ENCODE measurements at regions not wholly inside any gene's neighbourhood (a gene's known extent, or its start where the extent isn't known, plus 50 kb on each side); places are given as distances from the start of the nearest gene placed in this dataset.

- H3K4me1 Mint-ChIP-seq (ENCODE audit: low read depth, unreplicated experiment) = peaks cover 31% of the 10 kb centered on the region
- no peaks in the 10 kb centered on the region for H3K36me3 Mint-ChIP-seq (ENCODE audit: insufficient read depth, unreplicated experiment)
- DNase-seq = no peak
- H3K27me3 Mint-ChIP-seq (ENCODE audit: insufficient read depth, unreplicated experiment) = no peaks in the 10 kb centered on the region
- no peak overlapping the region for H3K4me3 ChIP-seq (ENCODE audit: low read depth, low read length)
- H3K27me3 ChIP-seq (replicated peaks; ENCODE audit: control insufficient read depth, insufficient read depth, low read length) = no peaks in the 10 kb centered on the region
- H3K27ac Mint-ChIP-seq (ENCODE audit: unreplicated experiment) = no peak overlapping the region
- peaks cover 9% of the 10 kb centered on the region for H3K4me1 ChIP-seq
- ChIA-PET POLR2A (no interaction called here), CTCF (interaction anchor here (1.0 kb wide), 1 partner anchor 9 kb away, joined by 3 read pairs; no protein-coding TSS in a partner anchor)
- H3K9me3 ChIP-seq = no peaks in the 10 kb centered on the region
- H3K9me3 Mint-ChIP-seq (ENCODE audit: unreplicated experiment) = no peaks in the 10 kb centered on the region
- TF ChIP-seq CTCF (IDR thresholded peaks at IDR 0.05; ENCODE audit: insufficient read depth in 1 of 2, low read depth in 1 of 2, low read length in 1 of 2, severe bottlenecking in 1 of 2, unreplicated experiment in 1 of 2) = no peak
- intact Hi-C loops (cut with micrococcal nuclease; ENCODE audit: unreplicated experiment) = no loop called here
- no TSS peak for BruUV-seq (replicated peaks)
- no peak overlapping the region for H3K4me3 Mint-ChIP-seq (ENCODE audit: unreplicated experiment)
- no peaks in the 10 kb centered on the region for H3K36me3 ChIP-seq (ENCODE audit: control insufficient read depth, insufficient read depth, low read length)
Measured at GRCh38 chr2:64326578-64327050, 127.3 kb upstream of the LGALSL start.

DNA sequence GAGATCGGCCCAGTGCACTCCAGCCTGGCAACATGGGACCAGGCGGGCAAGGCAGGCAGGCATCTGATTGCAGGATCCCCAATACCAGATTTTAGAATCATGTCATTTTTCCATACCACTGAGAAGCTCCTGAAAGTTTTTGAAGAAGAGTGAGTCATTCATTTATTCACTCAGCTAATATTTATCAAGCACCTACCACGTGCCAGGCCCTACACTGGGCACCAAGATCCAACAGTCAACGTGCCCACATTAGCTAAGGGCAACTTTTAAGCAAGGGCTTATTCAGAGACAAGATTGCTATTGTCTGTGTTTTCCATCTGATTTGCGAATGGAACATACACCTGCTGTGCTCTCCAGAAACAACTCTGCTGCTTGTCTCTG, 126.8 kb upstream of the LGALSL start:
- Histone ChIP-seq H3K4me3 (ENCODE audit: low read depth, low read length) (no peak overlapping the region), H3K9me3 (no peaks in the 10 kb centered on the region), H3K36me3 (ENCODE audit: control insufficient read depth, insufficient read depth, low read length) (no peaks in the 10 kb centered on the region), H3K27me3 (replicated peaks; ENCODE audit: control insufficient read depth, insufficient read depth, low read length) (no peaks in the 10 kb centered on the region), H3K4me1 (peaks cover 9% of the 10 kb centered on the region)
- Mint-ChIP-seq H3K27ac (ENCODE audit: unreplicated experiment) (no peak overlapping the region), H3K9me3 (ENCODE audit: unreplicated experiment) (no peaks in the 10 kb centered on the region), H3K4me1 (ENCODE audit: low read depth, unreplicated experiment) (peaks cover 28% of the 10 kb centered on the region), H3K27me3 (ENCODE audit: insufficient read depth, unreplicated experiment) (no peaks in the 10 kb centered on the region), H3K36me3 (ENCODE audit: insufficient read depth, unreplicated experiment) (no peaks in the 10 kb centered on the region), H3K4me3 (ENCODE audit: unreplicated experiment) (no peak overlapping the region)
- intact Hi-C loops (cut with micrococcal nuclease; ENCODE audit: unreplicated experiment) = no loop called here
- no peak for TF ChIP-seq CTCF (IDR thresholded peaks at IDR 0.05; ENCODE audit: insufficient read depth in 1 of 2, low read depth in 1 of 2, low read length in 1 of 2, severe bottlenecking in 1 of 2, unreplicated experiment in 1 of 2)
- no TSS peak for BruUV-seq (replicated peaks)
- no peak for DNase-seq
- CTCF ChIA-PET = interaction anchor here (1.0 to 1.9 kb wide), 3 partner anchors 10 to 277 kb away, joined by 3 to 22 read pairs (median 3); no protein-coding TSS in a partner anchor
- POLR2A ChIA-PET = no interaction called here

GRCh38 chr2:64327510-64328414, 126.2 kb upstream of the LGALSL start:
- no peaks in the 10 kb centered on the region for H3K9me3 ChIP-seq
- Mint-ChIP-seq H3K36me3 (ENCODE audit: insufficient read depth, unreplicated experiment) (no peaks in the 10 kb centered on the region), H3K27me3 (ENCODE audit: insufficient read depth, unreplicated experiment) (no peaks in the 10 kb centered on the region), H3K4me3 (ENCODE audit: unreplicated experiment) (no peak overlapping the region), H3K27ac (ENCODE audit: unreplicated experiment) (no peak overlapping the region), H3K9me3 (ENCODE audit: unreplicated experiment) (no peaks in the 10 kb centered on the region), H3K4me1 (ENCODE audit: low read depth, unreplicated experiment) (peaks cover 22% of the 10 kb centered on the region)
- POLR2A ChIA-PET = no interaction called here
- no peak for TF ChIP-seq CTCF (IDR thresholded peaks at IDR 0.05; ENCODE audit: insufficient read depth in 1 of 2, low read depth in 1 of 2, low read length in 1 of 2, severe bottlenecking in 1 of 2, unreplicated experiment in 1 of 2)
- peaks cover 9% of the 10 kb centered on the region for H3K4me1 ChIP-seq
- intact Hi-C loops (cut with micrococcal nuclease; ENCODE audit: unreplicated experiment) = no loop called here
- no TSS peak for BruUV-seq (replicated peaks)
- DNase-seq = no peak
- no peaks in the 10 kb centered on the region for H3K36me3 ChIP-seq (ENCODE audit: control insufficient read depth, insufficient read depth, low read length)
- CTCF ChIA-PET = interaction anchor here (0.7 to 1.9 kb wide), 8 partner anchors 11 to 279 kb away, joined by 3 to 22 read pairs (median 3); no protein-coding TSS in a partner anchor
- H3K27me3 ChIP-seq (replicated peaks; ENCODE audit: control insufficient read depth, insufficient read depth, low read length) = no peaks in the 10 kb centered on the region
- H3K4me3 ChIP-seq (ENCODE audit: low read depth, low read length) = no peak overlapping the region

All from Caco-2 (cell line).